Adrenal gland (tissue), 9 donors: ENCODE measurements at regions not wholly inside any gene's neighbourhood (a gene's known extent, or its start where the extent isn't known, plus 50 kb on each side); places are given as distances from the start of the nearest gene placed in this dataset.

Experiments
- DNase-seq, 7 donors: peaks; one replicate each; pipeline ENCODE4 v3.0.0-alpha.2; 2019 to 2020
- H3K27ac ChIP-seq, 5 donors: fragments of 200-600 bp; sonication (generic) in 4 of 5; 1 replicate in 3 of 5; 2 replicates in 2 of 5; pipeline versions ENCODE4 v1.5.1 to v1.8.0; 2016 to 2020; ENCODE audit warnings: mild to moderate bottlenecking in 1 of 5
- H3K27me3 ChIP-seq: fragments of 200-600 bp; 2 replicates; pipeline ENCODE4 v1.8.0; 2021
- H3K36me3 ChIP-seq, 2 donors: fragments of 200-600 bp; replicated peaks in 1 of 2; 1 replicate in 1 of 2; 2 replicates in 1 of 2; pipeline versions ENCODE4 v1.5.1 to v1.8.0; 2018 to 2022
- H3K4me1 ChIP-seq, 2 donors: fragments of 200-600 bp; replicated peaks in 1 of 2; 1 replicate in 1 of 2; 2 replicates in 1 of 2; pipeline versions ENCODE4 v1.5.1 to v1.8.0; 2018 to 2021
- H3K4me3 ChIP-seq, 4 donors: fragments of 200-600 bp; sonication (generic) in 3 of 4; one replicate each; pipeline ENCODE4 v1.5.1; 2016 to 2018
- H3K9me3 ChIP-seq, 3 donors: fragments of 200-600 bp; sonication (generic) in 1 of 3; replicated peaks in 1 of 3; 1 replicate in 2 of 3; 2 replicates in 1 of 3; pipeline versions ENCODE4 v1.5.1 to v1.8.0; 2016 to 2021
- CTCF ChIP-seq, 6 experiments: fragments of 450-650 bp in 4 of 6; fragments of 200-600 bp in 2 of 6; sonication (generic) in 1 of 6; IDR thresholded peaks; 1 replicate in 5 of 6; 2 replicates in 1 of 6; pipeline versions ENCODE4 v1.5.1 to v1.8.0; 2016 to 2021; ENCODE audit warnings: antibody characterized with exemption in 6 of 6, mild to moderate bottlenecking in 2 of 6, moderate library complexity in 1 of 6
- POLR2A ChIP-seq, 2 donors: fragments of 450-650 bp; IDR thresholded peaks; one replicate each; pipeline ENCODE4 v1.6.1; 2017; ENCODE audit warnings: antibody characterized with exemption in 2 of 2, mild to moderate bottlenecking in 2 of 2, moderate library complexity in 1 of 2
- WGBS, 4 donors: extraction: QIAGEN DNeasy Blood & Tissue Kit in 2 of 4; methylation state at CpG; one replicate each; pipeline versions ENCODE4 v1.1.5 to v1.1.7; 2013 to 2017; 5-methylcytosine and 5-hydroxymethylcytosine counted together
- intact Hi-C, 2 donors: fragments of 100-400 bp; cut with DNase I; formaldehyde crosslinking; loops; one replicate each; pipeline versions ENCODE4 v1.14.1 to v1.15.0; 2022 to 2023
- donor health status: healthy with polysubstance abuse.
- donor health status: Bipolar disorder and iron deficiency.
- donor health status: DM: yes; HTN: yes; CAD: no.
- donor health status: DM: no; HTN: no; CAD: no.
- donor health status: DM: no; HTN: no; CAD: no.

- 48 to 71% (median 56%) methylated on average over 3 of the region's 3 CpGs for WGBS, 4 donors
- intact Hi-C loops = no loop called here
Measured at GRCh38 chr10:128813574-128813973, 653.5 kb upstream of the MGMT start.

GRCh38 chr10:128814024-128814423 is 653.0 kb upstream of the MGMT start:
- Histone ChIP-seq H3K27ac (no peak overlapping the region), H3K36me3 (no peaks in the 10 kb centered on the region), H3K27me3 (no peaks in the 10 kb centered on the region), H3K4me1 (no peaks in the 10 kb centered on the region), H3K9me3 (no peaks in the 10 kb centered on the region), H3K4me3 (no peak overlapping the region)
- no peak for TF ChIP-seq POLR2A (IDR thresholded peaks at IDR 0.05)
- no peak for TF ChIP-seq CTCF (IDR thresholded peaks at IDR 0.05)
- no peak for DNase-seq
- 82 to 92% (median 90%) methylated on average over 11 to 12 of the region's 12 CpGs for WGBS, 4 donors
- intact Hi-C loops = no loop called here

More at GRCh38 chr10:128813574-128813973, 653.5 kb upstream of the MGMT start:
- Histone ChIP-seq H3K27me3 (no peaks in the 10 kb centered on the region), H3K9me3 (no peaks in the 10 kb centered on the region), H3K27ac (no peak overlapping the region), H3K36me3 (no peaks in the 10 kb centered on the region), H3K4me3 (no peak overlapping the region), H3K4me1 (no peaks in the 10 kb centered on the region)
- TF ChIP-seq POLR2A (IDR thresholded peaks at IDR 0.05) = no peak
- TF ChIP-seq CTCF (IDR thresholded peaks at IDR 0.05) = no peak
- DNase-seq = no peak

- 83 to 90% (median 86%) methylated on average over 4 of the region's 4 CpGs for WGBS, 4 donors
- Histone ChIP-seq H3K9me3 (no peaks in the 10 kb centered on the region), H3K27me3 (no peaks in the 10 kb centered on the region), H3K4me1 (no peaks in the 10 kb centered on the region), H3K27ac (no peak overlapping the region), H3K4me3 (no peak overlapping the region), H3K36me3 (no peaks in the 10 kb centered on the region)
- DNase-seq = no peak
- intact Hi-C loops = no loop called here
- TF ChIP-seq POLR2A (IDR thresholded peaks at IDR 0.05) = no peak
- no peak for TF ChIP-seq CTCF (IDR thresholded peaks at IDR 0.05)
Measured at GRCh38 chr10:128814782-128815181, 652.3 kb upstream of the MGMT start.

- H3K36me3 ChIP-seq = no peaks in the 10 kb centered on the region
- no peaks in the 10 kb centered on the region for H3K27me3 ChIP-seq
- TF ChIP-seq POLR2A (IDR thresholded peaks at IDR 0.05) (no peak), CTCF (IDR thresholded peaks at IDR 0.05) (no peak)
- no peaks in the 10 kb centered on the region for H3K4me1 ChIP-seq
- intact Hi-C loops = no loop called here
- H3K9me3 ChIP-seq = no peaks in the 10 kb centered on the region
- 75 to 100% (median 90%) methylated on average over 1 to 2 of the region's 2 CpGs for WGBS, 4 donors
- DNase-seq = no peak
- no peak overlapping the region for H3K4me3 ChIP-seq
- no peak overlapping the region for H3K27ac ChIP-seq
Measured at GRCh38 chr10:128816726-128817125, 650.3 kb upstream of the MGMT start.
